H1 (cell line): ENCODE measurements at regions not wholly inside any gene's neighbourhood (a gene's known extent, or its start where the extent isn't known, plus 50 kb on each side); places are given as distances from the start of the nearest gene placed in this dataset.

Experiments
- CBX5 ChIP-seq: fragments of 300-800, 300-1000 bp; sonication (generic); IDR thresholded peaks from 2 replicates; pipeline ENCODE4 v1.7.1; 2016; ENCODE audit warnings: antibody characterized with exemption, low read length, low read depth
- NRF1 ChIP-seq: IDR thresholded peaks from 2 replicates; pipeline ENCODE4 v1.6.1; 2011; ENCODE audit warnings: mild to moderate bottlenecking, low read depth, low read length, improper control_type of control experiment
- POLR2A ChIP-seq, 2 experiments: IDR thresholded peaks; 1 replicate in 1 of 2; 2 replicates in 1 of 2; pipeline ENCODE4 v1.6.1; 2011; ENCODE audit warnings: low read depth in 2 of 2, low read length in 2 of 2, mild to moderate bottlenecking in 2 of 2; ENCODE audit errors: control extremely low read depth in 1 of 2
- RFX5 ChIP-seq: IDR thresholded peaks from 2 replicates; pipeline ENCODE4 v1.6.1; 2011; ENCODE audit warnings: low read depth, low read length, improper control_type of control experiment, borderline replicate concordance
- ZNF274 ChIP-seq: IDR thresholded peaks from 2 replicates; pipeline ENCODE4 v1.7.0; 2012; ENCODE audit warnings: low read length, borderline replicate concordance; ENCODE audit errors: extremely low read depth

DNA sequence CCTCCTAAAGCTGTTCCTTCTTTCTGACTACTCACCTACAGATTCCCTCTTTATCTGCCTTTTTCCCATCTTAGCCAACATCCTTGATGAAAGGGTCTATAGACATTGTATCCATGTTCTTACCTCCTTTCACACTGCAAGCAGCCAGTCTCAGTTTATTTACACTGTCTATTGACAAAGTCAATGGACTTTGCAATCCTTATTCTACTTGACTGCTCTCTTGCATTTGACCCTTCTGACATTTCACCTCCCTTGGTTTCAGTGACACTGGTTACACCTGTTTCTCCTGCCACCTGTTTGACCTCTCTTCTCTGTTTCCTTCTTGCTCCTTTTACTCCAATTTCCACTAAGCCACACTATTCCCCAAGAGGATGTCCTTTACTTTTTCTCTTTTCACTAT, 224.0 kb upstream of the SNX7 start (continued):
- TF ChIP-seq ZNF274 (no peak), CBX5 (no peak), POLR2A (IDR thresholded peaks at IDR 0.05; ENCODE audit: control extremely low read depth in 1 of 2, low read depth in 2 of 2, low read length in 2 of 2) (no peak), RFX5 (no peak), NRF1 (no peak)
